ENCODE measurements at regions not wholly inside any gene's neighbourhood (a gene's known extent, or its start where the extent isn't known, plus 50 kb on each side); places are given as distances from the start of the nearest gene placed in this dataset.

- TF ChIP-seq EZH2 (IDR thresholded peaks at IDR 0.05) (no peak), POLR2AphosphoS5 (IDR thresholded peaks at IDR 0.05; ENCODE audit: borderline replicate concordance, low read depth, low read length) (no peak)
Observed at GRCh38 chr13:99626461-99627082, 125.3 kb downstream of the TM9SF2 start.

Data from SK-N-MC (cell line).